Endothelial cell of umbilical vein (primary cell): ENCODE measurements at regions not wholly inside any gene's neighbourhood (a gene's known extent, or its start where the extent isn't known, plus 50 kb on each side); places are given as distances from the start of the nearest gene placed in this dataset.

ENCODE experiments used
- BruUV-seq: library from RNA; stranded (reverse); fragments of 400-500 nt; replicated peaks from 2 replicates; lab custom pipeline; 2021; lab: Mats Ljungman, UMichigan
- CTCF ChIA-PET: fragments of 300-600, 350-600 bp; sonication (Branson Sonifier 250); formaldehyde crosslinking; loops from one replicate; lab custom pipeline; 2021; ENCODE audit warnings: antibody characterized with exemption, inconsistent platforms; lab: Charles Lee
- POLR2A ChIA-PET: fragments of 300-600, 350-600 bp; sonication (Branson Sonifier 250); formaldehyde crosslinking; loops from one replicate; lab custom pipeline; 2021; ENCODE audit warnings: antibody characterized with exemption, inconsistent platforms; lab: Charles Lee
- DNase-seq: peaks from one replicate; pipeline ENCODE4 v3.0.0-alpha.2; 2011; ENCODE audit warnings: low read depth, low spot score
- FAIRE-seq: peaks from 2 replicates; lab custom pipeline; 2011; peaks lifted over from hg19 to GRCh38; lab: Jason Lieb, UNC
- H2AFZ ChIP-seq: 2 replicates; pipeline ENCODE4 v1.6.0; 2012; ENCODE audit warnings: low read depth, low read length, control low read depth, inconsistent platforms
- H3K27ac ChIP-seq: 2 replicates; pipeline ENCODE4 v1.5.1; 2011; ENCODE audit warnings: low read depth, mild to moderate bottlenecking, control low read depth, low read length, moderate library complexity; ENCODE audit not compliant: insufficient read depth
- H3K27me3 ChIP-seq, 2 experiments: 2 replicates each; pipeline versions ENCODE4 v1.6.0 to v1.6.1; 2011; ENCODE audit warnings: low read length in 2 of 2, mixed read lengths in 1 of 2; ENCODE audit not compliant: control insufficient read depth in 2 of 2, insufficient read depth in 2 of 2
- H3K36me3 ChIP-seq, 2 experiments: 2 replicates in 1 of 2; 3 replicates in 1 of 2; pipeline ENCODE4 v1.5.1; 2011; ENCODE audit warnings: low read length in 2 of 2, mild to moderate bottlenecking in 1 of 2, moderate library complexity in 1 of 2; ENCODE audit not compliant: control insufficient read depth in 2 of 2, insufficient read depth in 2 of 2; ENCODE audit errors: extremely low read depth in 1 of 2
- H3K4me1 ChIP-seq: 3 replicates; pipeline ENCODE4 v1.5.1; 2011; ENCODE audit warnings: mild to moderate bottlenecking, low read length; ENCODE audit not compliant: control insufficient read depth, insufficient read depth; ENCODE audit errors: extremely low read depth
- H3K4me2 ChIP-seq: 2 replicates; pipeline ENCODE4 v1.6.1; 2011; ENCODE audit warnings: low read length, control low read depth, mixed read lengths; ENCODE audit not compliant: insufficient read depth
- H3K4me3 ChIP-seq, 3 experiments: fragments of 200-600 bp in 1 of 3; sonication (generic), shearing (Covaris generic) in 1 of 3; replicated peaks in 1 of 3; 2 replicates each; pipeline ENCODE4 v1.5.1; 2011 to 2016; ENCODE audit warnings: control low read depth in 3 of 3, low read length in 3 of 3, mild to moderate bottlenecking in 2 of 3, inconsistent platforms in 1 of 3, low read depth in 1 of 3, moderate library complexity in 1 of 3; ENCODE audit not compliant: insufficient read depth in 1 of 3
- H3K79me2 ChIP-seq: 2 replicates; pipeline ENCODE4 v1.6.0; 2012; ENCODE audit warnings: low read length, inconsistent platforms; ENCODE audit not compliant: control insufficient read depth, insufficient read depth
- H3K9ac ChIP-seq: replicated peaks from 2 replicates; pipeline ENCODE3; 2011; ENCODE audit warnings: low read length, control low read depth; ENCODE audit not compliant: insufficient read depth; ENCODE audit errors: extremely low read depth
- H3K9me1 ChIP-seq: replicated peaks from 3 replicates; pipeline ENCODE4 v1.6.0; 2011; ENCODE audit warnings: mild to moderate bottlenecking, low read length; ENCODE audit not compliant: control insufficient read depth, insufficient read depth; ENCODE audit errors: extremely low read depth
- H3K9me3 ChIP-seq: replicated peaks from 2 replicates; pipeline ENCODE4 v1.5.1; 2012; ENCODE audit warnings: low read length, inconsistent platforms; ENCODE audit not compliant: control insufficient read depth, insufficient read depth
- H4K20me1 ChIP-seq: replicated peaks from 2 replicates; pipeline ENCODE3; 2011; ENCODE audit warnings: mild to moderate bottlenecking, low read length; ENCODE audit not compliant: control insufficient read depth, insufficient read depth; ENCODE audit errors: extremely low read depth
- CTCF ChIP-seq, 2 donors: IDR thresholded peaks; 1 replicate in 1 of 2; 2 replicates in 1 of 2; pipeline ENCODE4 v1.5.1; 2011; ENCODE audit warnings: low read length in 2 of 2, mild to moderate bottlenecking in 2 of 2, moderate library complexity in 2 of 2, control low read depth in 1 of 2, inconsistent platforms in 1 of 2, low read depth in 1 of 2; ENCODE audit not compliant: insufficient read depth in 1 of 2; ENCODE audit errors: extremely low read depth in 1 of 2
- JUN ChIP-seq: IDR thresholded peaks from 2 replicates; pipeline ENCODE4 v1.6.1; 2011; ENCODE audit warnings: borderline replicate concordance, low read depth; ENCODE audit not compliant: insufficient read length, insufficient read depth
- dilution Hi-C: fragments of 300-500 bp; cut with MboI; formaldehyde crosslinking; loops from one replicate; pipeline ENCODE4 v1.15.0; 2019; ENCODE audit warnings: low sequenced_read_pairs; ENCODE audit not compliant: extremely low pct_ligation_motif_present
- intact Hi-C: fragments of 100-400 bp; cut with micrococcal nuclease; formaldehyde crosslinking; loops from one replicate; pipeline ENCODE4 v1.10.0; 2022

- no peaks in the 10 kb centered on the region for H4K20me1 ChIP-seq
- H3K36me3 ChIP-seq = no peaks in the 10 kb centered on the region
- FAIRE-seq (no peak), DNase-seq (no peak)
- H3K27ac ChIP-seq = no peak overlapping the region
- no peak for TF ChIP-seq CTCF (IDR thresholded peaks at IDR 0.05; ENCODE audit: extremely low read depth in 1 of 2, insufficient read depth in 1 of 2, low read depth in 1 of 2, low read length in 2 of 2)
- intact Hi-C loops = no loop called here
- no peaks in the 10 kb centered on the region for H3K4me1 ChIP-seq
- H3K79me2 ChIP-seq = no peaks in the 10 kb centered on the region
- BruUV-seq = no TSS peak
- CTCF ChIA-PET = no interaction called here
- H3K4me3 ChIP-seq = no peak overlapping the region
- H3K9me1 ChIP-seq = no peaks in the 10 kb centered on the region
- no peak overlapping the region for H3K4me2 ChIP-seq
- dilution Hi-C loops = no loop called here
- H3K9me3 ChIP-seq = peaks cover 7% of the 10 kb centered on the region
- H3K9ac ChIP-seq = no peak overlapping the region
- H3K27me3 ChIP-seq = no peaks in the 10 kb centered on the region
- no peak overlapping the region for H2AFZ ChIP-seq
- POLR2A ChIA-PET = no interaction called here
Observed at GRCh38 chr20:60255866-60256265, 297.6 kb downstream of the CDH26 start.

- ChIA-PET POLR2A (no interaction called here), CTCF (no interaction called here)
- no peak for DNase-seq
- Histone ChIP-seq H3K9me3 (peaks cover 7% of the 10 kb centered on the region), H3K27ac (no peak overlapping the region), H4K20me1 (no peaks in the 10 kb centered on the region), H3K4me3 (no peak overlapping the region), H3K27me3 (no peaks in the 10 kb centered on the region), H3K4me1 (no peaks in the 10 kb centered on the region), H3K79me2 (no peaks in the 10 kb centered on the region), H3K9me1 (no peaks in the 10 kb centered on the region), H3K36me3 (no peaks in the 10 kb centered on the region), H3K9ac (no peak overlapping the region), H2AFZ (no peak overlapping the region), H3K4me2 (no peak overlapping the region)
- intact Hi-C loops = no loop called here
- no TSS peak for BruUV-seq
- no peak for FAIRE-seq
- TF ChIP-seq JUN = no peak
- dilution Hi-C loops = no loop called here
Observed at GRCh38 chr20:60256811-60257210, 298.6 kb downstream of the CDH26 start.
